HG03460 (cell line): ENCODE measurements at regions not wholly inside any gene's neighbourhood (a gene's known extent, or its start where the extent isn't known, plus 50 kb on each side); places are given as distances from the start of the nearest gene placed in this dataset.

ENCODE experiments used
- ATAC-seq: cut with Tn5 transposase; IDR thresholded peaks from one replicate; pipeline ENCODE4 v1.9.1; 2021; ENCODE audit not compliant: unreplicated experiment

DNA sequence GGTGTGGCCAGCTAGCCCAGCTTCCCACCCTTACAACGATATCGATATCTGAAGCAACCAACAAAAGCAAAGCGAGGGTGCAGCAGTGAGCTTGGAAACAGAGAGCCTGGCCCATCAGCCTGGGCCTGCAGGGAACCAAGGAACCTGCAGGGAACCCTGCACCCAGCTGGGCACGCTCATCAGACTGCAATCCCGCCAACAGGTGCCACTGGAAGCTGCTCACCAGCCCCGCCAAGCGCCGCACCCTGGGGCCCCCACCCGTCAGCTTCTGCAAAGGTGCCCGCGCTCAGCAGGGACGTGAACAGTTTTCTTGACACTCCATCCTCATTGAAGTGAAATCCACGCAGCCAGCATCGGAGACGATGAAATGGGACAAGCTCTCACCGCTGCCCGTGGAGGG lies 250.7 kb downstream of the RBFOX3 start:
- ATAC-seq: no peak

- no peak for ATAC-seq
These were observed 253.9 kb downstream of the RBFOX3 start for GRCh38 chr17:79356839-79357447.

GRCh38 chr17:79355165-79355564 lies 255.7 kb downstream of the RBFOX3 start:
- ATAC-seq: no peak

DNA sequence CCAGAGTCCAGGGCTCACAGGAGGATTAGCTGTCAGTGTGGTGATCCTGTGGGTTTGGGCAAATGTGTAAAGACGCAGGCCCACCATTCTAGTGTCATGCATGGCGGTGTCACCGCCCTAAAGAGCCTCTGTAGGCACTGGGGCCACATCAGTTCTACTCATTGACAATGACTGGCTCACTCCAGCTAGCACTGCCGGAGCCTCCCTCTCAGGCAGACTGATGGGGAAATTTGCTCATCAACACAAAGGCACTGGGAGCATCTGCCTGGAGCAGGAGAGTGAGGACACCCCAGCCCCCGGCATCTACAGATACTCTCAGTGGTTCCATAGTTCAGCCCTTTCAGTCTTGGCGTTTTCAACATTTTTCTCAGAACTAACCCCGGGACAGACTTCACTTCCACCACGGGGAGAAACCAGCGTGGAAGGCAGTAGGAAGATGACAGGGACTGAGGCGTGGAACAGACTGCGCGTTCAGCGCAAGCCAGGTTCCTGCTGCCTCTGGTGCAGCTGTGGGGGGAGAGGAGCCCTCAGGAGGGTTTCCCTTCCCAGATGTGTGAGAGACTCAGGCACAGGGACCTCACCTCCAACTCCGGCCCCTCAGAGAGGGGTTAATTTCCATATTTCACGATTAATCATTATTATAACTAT lies 256.6 kb downstream of the RBFOX3 start:
- no peak for ATAC-seq

DNA sequence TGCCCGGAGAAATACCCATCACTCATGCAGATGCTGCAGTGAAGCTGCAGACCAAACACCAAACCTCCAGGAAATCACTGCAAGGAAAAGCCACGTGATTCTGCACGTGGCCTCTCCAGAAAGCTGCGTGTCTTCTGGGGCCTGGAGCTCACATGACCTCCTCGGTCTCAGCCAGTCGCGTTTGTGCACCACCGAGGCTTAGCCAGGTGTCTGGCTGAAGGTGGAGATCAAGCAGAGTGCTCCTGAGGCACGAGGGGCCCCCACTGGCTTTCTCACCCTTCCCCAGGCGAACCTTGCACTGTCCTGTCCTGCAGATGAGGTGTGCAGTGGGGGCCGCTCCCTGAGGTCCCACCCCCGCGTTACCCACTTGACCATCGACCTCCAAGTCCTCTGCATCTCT lies 257.3 kb downstream of the RBFOX3 start:
- ATAC-seq: no peak

GRCh38 chr17:79353016-79353415 lies 257.8 kb downstream of the RBFOX3 start:
- no peak for ATAC-seq

GRCh38 chr17:79350533-79350932 lies 260.3 kb downstream of the RBFOX3 start:
- no peak for ATAC-seq

GRCh38 chr17:79349506-79350400 lies 261.1 kb downstream of the RBFOX3 start:
- no peak for ATAC-seq

DNA sequence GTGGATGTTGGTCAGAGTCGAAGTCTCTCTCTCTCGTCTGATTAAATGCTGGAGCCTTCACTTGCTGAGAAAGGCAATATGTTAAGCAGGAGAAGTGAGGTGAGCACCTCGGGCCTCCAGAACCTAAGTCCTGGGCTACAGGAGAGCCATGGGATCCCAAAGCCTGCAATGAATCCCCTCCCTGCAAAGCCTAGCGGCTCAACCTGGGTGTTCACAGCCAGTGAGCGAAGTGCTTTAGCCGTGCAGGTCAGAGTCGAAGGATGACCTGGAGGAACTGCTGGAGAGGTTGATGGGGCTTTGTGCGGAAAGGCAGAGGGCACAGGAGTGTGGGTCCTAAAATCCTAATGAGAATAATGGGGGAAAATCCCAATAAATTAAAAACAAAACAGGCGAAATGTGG lies 267.8 kb downstream of the ENGASE start:
- ATAC-seq: no peak

DNA sequence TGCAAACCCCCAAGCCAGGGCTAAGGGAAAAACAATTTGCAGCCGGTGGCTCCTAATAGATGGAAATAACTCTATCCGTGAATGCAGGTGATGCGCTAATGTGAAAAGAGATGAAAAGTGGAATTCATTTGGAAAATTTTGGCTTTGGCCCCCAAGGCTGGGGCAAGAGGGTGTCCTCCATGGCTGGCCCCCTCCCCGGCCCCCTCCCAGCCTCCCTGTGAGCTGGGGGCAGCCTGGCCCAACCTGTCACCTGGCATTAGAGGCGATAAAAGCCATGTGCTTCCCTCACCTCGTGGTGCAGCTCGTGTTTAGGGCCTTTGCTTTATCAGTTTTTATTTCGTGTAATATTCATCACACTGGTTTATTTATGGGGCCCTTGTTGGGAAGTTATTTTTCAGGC lies 267.2 kb downstream of the ENGASE start:
- no peak for ATAC-seq

- peak; percentile 13 for ATAC-seq
These were observed 266.7 kb downstream of the ENGASE start for GRCh38 chr17:79341222-79341780.

DNA sequence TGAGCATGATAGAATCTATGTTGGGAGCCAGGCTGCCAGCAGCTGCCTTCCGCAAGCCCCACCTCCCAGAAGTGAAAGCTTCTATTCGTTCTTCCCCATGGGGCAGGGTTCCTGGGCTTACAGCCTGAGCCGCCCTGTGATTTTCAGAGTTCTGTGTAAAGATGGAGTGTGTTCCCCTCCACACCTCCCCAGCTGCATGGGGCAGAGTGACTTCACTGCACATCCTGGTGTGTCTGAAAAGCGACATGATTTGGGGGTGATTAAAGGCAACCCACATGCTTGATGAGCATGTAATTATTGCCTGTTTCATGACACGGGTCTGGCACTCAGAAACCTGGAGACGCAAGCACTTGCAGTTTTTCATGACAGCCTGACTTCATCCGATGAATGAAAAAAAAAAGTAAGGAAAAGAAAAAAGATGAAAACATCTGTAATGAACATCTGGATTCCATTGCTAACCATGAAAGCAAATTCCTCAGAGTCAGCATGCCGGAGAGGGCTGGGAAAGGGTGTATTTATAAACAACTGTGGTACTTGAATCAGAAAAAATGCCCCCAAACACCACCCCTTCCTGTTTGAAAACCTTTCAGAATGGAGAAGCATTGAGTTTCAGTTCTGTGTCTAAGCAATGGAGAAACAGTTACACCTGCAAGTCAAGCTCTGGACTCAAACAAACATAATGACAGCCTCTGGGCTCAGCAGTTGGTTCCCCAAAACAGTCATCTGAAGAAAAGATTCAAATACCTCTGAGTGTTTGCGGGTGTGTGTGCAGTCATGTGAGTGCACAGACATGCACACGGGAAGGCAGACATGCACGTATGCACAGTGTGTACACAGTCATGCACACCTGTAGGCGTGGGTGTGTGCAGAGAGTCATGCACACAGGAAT lies 266.0 kb downstream of the ENGASE start:
- ATAC-seq: peak; percentile 71

GRCh38 chr17:79339321-79339720 lies 264.7 kb downstream of the ENGASE start:
- ATAC-seq: no peak

GRCh38 chr17:79338604-79339003 lies 264.0 kb downstream of the ENGASE start:
- no peak for ATAC-seq

DNA sequence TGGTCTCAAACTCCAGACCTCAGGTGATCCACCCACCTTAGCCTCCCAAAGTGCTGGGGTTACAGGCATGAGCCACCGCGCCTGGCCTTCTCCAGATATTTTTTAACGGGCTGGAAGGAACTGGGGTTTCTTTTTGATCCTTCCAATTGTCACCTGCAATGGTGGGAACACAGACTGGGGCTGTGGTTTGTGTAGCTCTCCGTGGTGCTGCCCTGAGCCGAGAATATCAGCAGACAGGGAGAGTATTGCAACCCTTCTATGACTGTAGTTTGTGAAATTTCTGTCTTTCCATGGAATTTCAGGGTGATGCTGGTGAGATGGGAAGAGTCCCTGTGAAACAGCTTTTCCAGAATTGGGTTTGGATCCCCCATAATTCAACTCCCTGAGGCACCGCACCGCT lies 263.5 kb downstream of the ENGASE start:
- no peak for ATAC-seq

DNA sequence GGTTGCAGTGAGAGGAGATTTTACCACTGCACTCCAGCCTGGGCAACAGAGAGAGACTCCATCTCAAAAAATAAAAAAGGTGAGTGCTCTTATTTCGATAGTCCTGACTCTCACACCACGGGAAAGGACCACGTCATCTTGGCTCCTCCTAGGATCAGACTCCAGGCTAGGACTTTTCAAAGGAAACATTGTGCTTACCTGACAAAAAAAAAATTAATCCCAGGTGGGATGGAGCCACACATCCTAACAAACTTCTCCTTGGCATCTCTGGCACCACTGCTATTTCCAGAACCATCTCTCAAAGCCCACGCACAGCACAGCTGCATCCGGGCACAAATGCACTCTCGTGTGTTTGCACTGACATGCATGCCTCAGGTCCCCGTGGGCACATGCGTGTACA lies 262.4 kb downstream of the ENGASE start:
- ATAC-seq: no peak

GRCh38 chr17:79335456-79335855 lies 260.8 kb downstream of the ENGASE start:
- no peak for ATAC-seq

DNA sequence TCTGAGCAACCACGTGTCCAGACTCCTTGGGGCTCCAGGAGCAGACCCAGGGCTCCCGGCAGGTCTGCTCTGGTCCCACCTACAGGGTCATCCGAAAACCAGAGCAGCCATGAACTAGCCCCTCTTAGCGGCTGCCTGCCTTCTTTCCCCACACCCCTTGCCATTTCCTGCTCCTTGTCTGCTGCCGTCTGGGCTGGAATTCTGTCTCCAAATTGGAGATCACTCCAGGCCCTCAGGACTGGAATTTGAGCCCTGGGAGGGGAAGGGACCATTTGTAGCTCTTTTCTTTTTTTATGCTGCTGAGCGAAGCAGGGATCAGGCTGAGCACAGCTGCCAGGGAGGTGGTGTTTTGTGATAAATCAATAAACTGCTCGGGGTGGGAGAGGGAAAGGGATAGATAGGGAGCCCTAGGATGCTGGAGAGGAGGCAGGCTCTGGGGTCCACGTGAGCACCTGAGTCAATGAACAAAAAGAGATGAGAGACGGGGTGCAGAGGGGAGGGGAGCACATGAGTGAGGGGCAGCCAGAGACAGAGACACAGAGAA lies 257.5 kb downstream of the ENGASE start:
- ATAC-seq: no peak

DNA sequence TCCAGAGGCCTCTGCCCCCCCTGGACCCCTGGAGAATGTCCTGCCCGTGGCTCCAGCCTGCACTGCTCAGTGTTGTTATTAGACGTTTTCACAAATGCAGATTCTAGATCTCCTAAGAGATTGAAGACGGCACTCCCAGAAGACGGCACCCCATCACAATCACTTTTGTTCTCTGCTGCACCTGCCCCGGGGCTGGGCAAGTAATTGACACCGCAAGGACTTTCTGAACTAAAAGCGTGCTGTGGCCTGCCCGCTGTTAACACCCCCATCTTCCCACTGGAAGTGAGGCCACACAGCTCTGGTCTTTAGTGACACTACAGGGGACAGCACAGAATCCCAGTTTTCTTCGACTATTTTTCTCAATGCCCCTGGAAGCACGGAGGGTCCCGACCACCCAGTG lies 256.9 kb downstream of the ENGASE start:
- ATAC-seq: no peak

- ATAC-seq: no peak
These were observed 256.1 kb downstream of the ENGASE start for GRCh38 chr17:79330696-79331095.
